ENCODE measurements at regions not wholly inside any gene's neighbourhood (a gene's known extent, or its start where the extent isn't known, plus 50 kb on each side); places are given as distances from the start of the nearest gene placed in this dataset.

- no peak for TF ChIP-seq EZH2phosphoT487 (IDR thresholded peaks at IDR 0.05; ENCODE audit: unreplicated experiment)
- TF ChIP-seq CTCF (conservative IDR thresholded peaks at IDR 0.05; ENCODE audit: low read depth in 2 of 2) = no peak
- TF ChIP-seq, protein P1, sequence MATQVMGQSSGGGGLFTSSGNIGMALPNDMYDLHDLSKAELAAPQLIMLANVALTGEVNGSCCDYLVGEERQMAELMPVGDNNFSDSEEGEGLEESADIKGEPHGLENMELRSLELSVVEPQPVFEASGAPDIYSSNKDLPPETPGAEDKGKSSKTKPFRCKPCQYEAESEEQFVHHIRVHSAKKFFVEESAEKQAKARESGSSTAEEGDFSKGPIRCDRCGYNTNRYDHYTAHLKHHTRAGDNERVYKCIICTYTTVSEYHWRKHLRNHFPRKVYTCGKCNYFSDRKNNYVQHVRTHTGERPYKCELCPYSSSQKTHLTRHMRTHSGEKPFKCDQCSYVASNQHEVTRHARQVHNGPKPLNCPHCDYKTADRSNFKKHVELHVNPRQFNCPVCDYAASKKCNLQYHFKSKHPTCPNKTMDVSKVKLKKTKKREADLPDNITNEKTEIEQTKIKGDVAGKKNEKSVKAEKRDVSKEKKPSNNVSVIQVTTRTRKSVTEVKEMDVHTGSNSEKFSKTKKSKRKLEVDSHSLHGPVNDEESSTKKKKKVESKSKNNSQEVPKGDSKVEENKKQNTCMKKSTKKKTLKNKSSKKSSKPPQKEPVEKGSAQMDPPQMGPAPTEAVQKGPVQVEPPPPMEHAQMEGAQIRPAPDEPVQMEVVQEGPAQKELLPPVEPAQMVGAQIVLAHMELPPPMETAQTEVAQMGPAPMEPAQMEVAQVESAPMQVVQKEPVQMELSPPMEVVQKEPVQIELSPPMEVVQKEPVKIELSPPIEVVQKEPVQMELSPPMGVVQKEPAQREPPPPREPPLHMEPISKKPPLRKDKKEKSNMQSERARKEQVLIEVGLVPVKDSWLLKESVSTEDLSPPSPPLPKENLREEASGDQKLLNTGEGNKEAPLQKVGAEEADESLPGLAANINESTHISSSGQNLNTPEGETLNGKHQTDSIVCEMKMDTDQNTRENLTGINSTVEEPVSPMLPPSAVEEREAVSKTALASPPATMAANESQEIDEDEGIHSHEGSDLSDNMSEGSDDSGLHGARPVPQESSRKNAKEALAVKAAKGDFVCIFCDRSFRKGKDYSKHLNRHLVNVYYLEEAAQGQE (IDR thresholded peaks at IDR 0.05; ENCODE audit: unreplicated experiment) = no peak
- no peak for TF ChIP-seq POLR2AphosphoS5 (IDR thresholded peaks at IDR 0.05; ENCODE audit: low read depth)
Observed at GRCh38 chr4:157689476-157689875, 468.9 kb downstream of the GRIA2 start (continued).

DNA sequence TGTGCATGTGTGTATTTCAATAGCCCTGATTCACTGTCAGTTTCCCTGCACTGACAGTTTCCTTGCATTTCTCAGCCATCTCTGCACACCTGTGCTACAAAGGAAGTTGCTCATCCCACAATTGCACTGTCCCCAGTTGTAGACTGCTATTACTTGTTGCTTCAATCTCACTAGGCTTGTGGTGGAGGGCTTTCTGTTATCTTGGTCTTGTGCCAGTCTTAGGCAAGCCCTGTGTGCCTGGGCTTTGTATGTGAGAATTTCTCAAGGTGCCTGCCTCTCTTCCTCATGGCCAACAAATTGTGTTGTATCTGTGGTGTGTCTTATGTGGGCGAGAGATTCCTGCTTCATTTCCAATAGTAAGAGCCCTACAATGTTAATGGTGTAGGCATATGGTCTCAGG lies 467.4 kb downstream of the GRIA2 start:
- no peak overlapping the region for H3K4me3 Mint-ChIP-seq
- H3K27me3 ChIP-seq (ENCODE audit: insufficient read depth) = no peaks in the 10 kb centered on the region
- H3K27ac Mint-ChIP-seq = no peak overlapping the region
- ATAC-seq = no peak
- no peaks in the 10 kb centered on the region for H3K4me1 Mint-ChIP-seq
- no peaks in the 10 kb centered on the region for H3K79me2 ChIP-seq (replicated peaks; ENCODE audit: insufficient read depth)
- no peaks in the 10 kb centered on the region for H3K9me2 ChIP-seq (ENCODE audit: insufficient read depth)
- no peak overlapping the region for H3K4me2 ChIP-seq
- no peak overlapping the region for H3K4me3 ChIP-seq
- peaks cover 6% of the 10 kb centered on the region; the same call in 1 of the 2 replicates for H3K36me3 ChIP-seq (ENCODE audit: insufficient read depth)
- no peak overlapping the region for H3K27ac ChIP-seq (ENCODE audit: low read depth)
- H3F3A ChIP-seq (replicated peaks; ENCODE audit: low read depth) = no peaks in the 10 kb centered on the region
- H3K36me3 Mint-ChIP-seq (ENCODE audit: low read depth) = peaks cover 7% of the 10 kb centered on the region; the same call in 2 of the 3 replicates
- no peaks in the 10 kb centered on the region for H4K20me1 ChIP-seq (replicated peaks; ENCODE audit: insufficient read depth)
- peaks cover 19% of the 10 kb centered on the region for H3K9me3 Mint-ChIP-seq
- H3K4me1 ChIP-seq (ENCODE audit: insufficient read depth) = no peaks in the 10 kb centered on the region
- H2AFZ ChIP-seq = no peak overlapping the region
- DNase-seq (ENCODE audit: low spot score) = no peak
- H3K27me3 Mint-ChIP-seq (ENCODE audit: insufficient read depth, low read depth, poor library complexity) = peaks cover 4% of the 10 kb centered on the region
- TF ChIP-seq JUNB (IDR thresholded peaks at IDR 0.05; ENCODE audit: unreplicated experiment) = no peak
- TF ChIP-seq, protein P2, sequence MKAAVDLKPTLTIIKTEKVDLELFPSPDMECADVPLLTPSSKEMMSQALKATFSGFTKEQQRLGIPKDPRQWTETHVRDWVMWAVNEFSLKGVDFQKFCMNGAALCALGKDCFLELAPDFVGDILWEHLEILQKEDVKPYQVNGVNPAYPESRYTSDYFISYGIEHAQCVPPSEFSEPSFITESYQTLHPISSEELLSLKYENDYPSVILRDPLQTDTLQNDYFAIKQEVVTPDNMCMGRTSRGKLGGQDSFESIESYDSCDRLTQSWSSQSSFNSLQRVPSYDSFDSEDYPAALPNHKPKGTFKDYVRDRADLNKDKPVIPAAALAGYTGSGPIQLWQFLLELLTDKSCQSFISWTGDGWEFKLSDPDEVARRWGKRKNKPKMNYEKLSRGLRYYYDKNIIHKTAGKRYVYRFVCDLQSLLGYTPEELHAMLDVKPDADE (IDR thresholded peaks at IDR 0.05) = no peak
- TF ChIP-seq, protein P1 (IDR thresholded peaks at IDR 0.05; ENCODE audit: unreplicated experiment) = no peak
- TF ChIP-seq ZNF462 (CRISPR knock-in tag; IDR thresholded peaks at IDR 0.05) = no peak
